ENCODE measurements at regions not wholly inside any gene's neighbourhood (a gene's known extent, or its start where the extent isn't known, plus 50 kb on each side); places are given as distances from the start of the nearest gene placed in this dataset.

GRCh38 chr3:59450437-59450836 is 400.6 kb upstream of the CFAP20DC start:
- H3K27me3 ChIP-seq (ENCODE audit: insufficient read depth, low read length) = no peaks in the 10 kb centered on the region
- H3K4me2 ChIP-seq (ENCODE audit: low read length) = no peak overlapping the region
- H3K27ac ChIP-seq (ENCODE audit: low read depth, low read length) = no peak overlapping the region
- Mint-ChIP-seq H3K27ac (ENCODE audit: unreplicated experiment) (no peak overlapping the region), H3K36me3 (ENCODE audit: low read depth, unreplicated experiment) (no peaks in the 10 kb centered on the region), H3K4me3 (ENCODE audit: unreplicated experiment) (no peak overlapping the region), H3K9me3 (ENCODE audit: unreplicated experiment) (no peaks in the 10 kb centered on the region), H3K4me1 (ENCODE audit: low read depth, unreplicated experiment) (peaks cover 15% of the 10 kb centered on the region), H3K27me3 (ENCODE audit: low read depth, unreplicated experiment) (no peaks in the 10 kb centered on the region)
- peaks cover 11% of the 10 kb centered on the region for H3K4me1 ChIP-seq (ENCODE audit: insufficient read depth, low read length)
- FAIRE-seq (no peak), DNase-seq (ENCODE audit: low read depth) (no peak)
- no peak overlapping the region for H3K4me3 ChIP-seq (ENCODE audit: insufficient read depth, low read depth, low read length)
- no peaks in the 10 kb centered on the region for H3K36me3 ChIP-seq (ENCODE audit: insufficient read depth, low read length)
- TF ChIP-seq CTCF (IDR thresholded peaks at IDR 0.05; ENCODE audit: insufficient read depth, low read depth, low read length) (no peak), EZH2 (IDR thresholded peaks at IDR 0.05; ENCODE audit: insufficient read depth, low read length) (no peak)
- no peaks in the 10 kb centered on the region for H3K9me3 ChIP-seq (ENCODE audit: insufficient read depth, low read depth, low read length)
- no peaks in the 10 kb centered on the region for H3K79me2 ChIP-seq (ENCODE audit: insufficient read depth, low read length)
- H2AFZ ChIP-seq (ENCODE audit: low read depth, low read length) = no peak overlapping the region
- no peak overlapping the region for H3K9ac ChIP-seq (ENCODE audit: low read length)
- H4K20me1 ChIP-seq (ENCODE audit: insufficient read depth, low read length) = no peaks in the 10 kb centered on the region

DNA sequence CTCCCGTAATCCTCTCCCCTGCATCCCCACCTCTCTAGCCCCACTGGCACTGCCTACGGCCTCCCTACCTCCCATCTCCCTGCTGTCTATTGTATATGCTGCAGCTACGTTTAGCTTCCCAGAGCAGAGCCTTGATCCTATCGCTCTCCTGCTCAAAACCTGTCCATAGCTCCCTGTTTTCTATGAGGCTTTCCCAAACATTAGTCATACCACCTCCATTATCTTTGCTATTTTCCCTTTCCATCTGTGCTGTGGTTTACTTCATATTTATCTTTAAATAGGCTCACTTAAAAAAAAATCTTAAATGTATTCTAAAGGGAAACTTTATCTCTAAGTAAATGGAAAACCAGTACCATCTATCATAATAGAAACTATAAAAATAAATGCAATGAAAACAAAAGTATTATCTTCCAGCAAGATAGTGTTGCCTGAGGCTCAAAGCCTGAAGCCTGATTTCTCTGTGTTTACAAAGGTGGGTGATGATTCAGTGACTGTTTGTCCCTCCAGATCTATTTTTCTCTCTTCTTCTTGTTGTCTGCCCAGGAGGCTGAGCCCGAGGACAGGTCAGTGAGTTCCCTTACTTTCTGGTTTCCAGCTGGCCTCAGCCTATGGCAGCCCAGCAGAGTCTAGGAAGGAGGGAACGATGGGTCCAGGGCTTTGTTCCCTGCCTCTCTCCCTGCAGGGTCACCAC is 397.1 kb upstream of the CFAP20DC start:
- Histone ChIP-seq H3K9ac (ENCODE audit: low read length) (no peak overlapping the region), H3K27me3 (ENCODE audit: insufficient read depth, low read length) (no peaks in the 10 kb centered on the region), H3K4me3 (ENCODE audit: insufficient read depth, low read depth, low read length) (no peak overlapping the region), H3K79me2 (ENCODE audit: insufficient read depth, low read length) (no peaks in the 10 kb centered on the region), H3K4me1 (ENCODE audit: insufficient read depth, low read length) (peaks cover 11% of the 10 kb centered on the region), H3K36me3 (ENCODE audit: insufficient read depth, low read length) (no peaks in the 10 kb centered on the region), H3K27ac (ENCODE audit: low read depth, low read length) (no peak overlapping the region), H3K9me3 (ENCODE audit: insufficient read depth, low read depth, low read length) (no peaks in the 10 kb centered on the region), H3K4me2 (ENCODE audit: low read length) (no peak overlapping the region), H2AFZ (ENCODE audit: low read depth, low read length) (no peak overlapping the region), H4K20me1 (ENCODE audit: insufficient read depth, low read length) (no peaks in the 10 kb centered on the region)
- FAIRE-seq = no peak
- peak; percentile 47 for DNase-seq (ENCODE audit: low read depth)
- no peaks in the 10 kb centered on the region for H3K36me3 Mint-ChIP-seq (ENCODE audit: low read depth, unreplicated experiment)
- peaks cover 19% of the 10 kb centered on the region for H3K4me1 Mint-ChIP-seq (ENCODE audit: low read depth, unreplicated experiment)
- no peak for TF ChIP-seq CTCF (IDR thresholded peaks at IDR 0.05; ENCODE audit: insufficient read depth, low read depth, low read length)
- H3K4me3 Mint-ChIP-seq (ENCODE audit: unreplicated experiment) = no peak overlapping the region
- H3K27me3 Mint-ChIP-seq (ENCODE audit: low read depth, unreplicated experiment) = peaks cover 3% of the 10 kb centered on the region
- H3K27ac Mint-ChIP-seq (ENCODE audit: unreplicated experiment) = no peak overlapping the region
- H3K9me3 Mint-ChIP-seq (ENCODE audit: unreplicated experiment) = no peaks in the 10 kb centered on the region

GRCh38 chr3:59444676-59445075 is 394.9 kb upstream of the CFAP20DC start:
- no peak for TF ChIP-seq EZH2 (IDR thresholded peaks at IDR 0.05; ENCODE audit: insufficient read depth, low read length)
- no peak for TF ChIP-seq CTCF (IDR thresholded peaks at IDR 0.05; ENCODE audit: insufficient read depth, low read depth, low read length)
- DNase-seq (ENCODE audit: low read depth) = no peak
- FAIRE-seq = no peak
- Histone ChIP-seq H3K79me2 (ENCODE audit: insufficient read depth, low read length) (no peaks in the 10 kb centered on the region), H3K9ac (ENCODE audit: low read length) (no peak overlapping the region), H3K36me3 (ENCODE audit: insufficient read depth, low read length) (no peaks in the 10 kb centered on the region), H2AFZ (ENCODE audit: low read depth, low read length) (no peak overlapping the region), H3K9me3 (ENCODE audit: insufficient read depth, low read depth, low read length) (no peaks in the 10 kb centered on the region), H3K27me3 (ENCODE audit: insufficient read depth, low read length) (no peaks in the 10 kb centered on the region), H3K4me2 (ENCODE audit: low read length) (no peak overlapping the region), H3K27ac (ENCODE audit: low read depth, low read length) (no peak overlapping the region), H3K4me3 (ENCODE audit: insufficient read depth, low read depth, low read length) (no peak overlapping the region), H4K20me1 (ENCODE audit: insufficient read depth, low read length) (no peaks in the 10 kb centered on the region), H3K4me1 (ENCODE audit: insufficient read depth, low read length) (no peaks in the 10 kb centered on the region)
- H3K4me1 Mint-ChIP-seq (ENCODE audit: low read depth, unreplicated experiment) = peaks cover 6% of the 10 kb centered on the region
- H3K36me3 Mint-ChIP-seq (ENCODE audit: low read depth, unreplicated experiment) = no peaks in the 10 kb centered on the region
- no peak overlapping the region for H3K27ac Mint-ChIP-seq (ENCODE audit: unreplicated experiment)
- no peaks in the 10 kb centered on the region for H3K9me3 Mint-ChIP-seq (ENCODE audit: unreplicated experiment)
- no peak overlapping the region for H3K4me3 Mint-ChIP-seq (ENCODE audit: unreplicated experiment)
- peaks cover 13% of the 10 kb centered on the region for H3K27me3 Mint-ChIP-seq (ENCODE audit: low read depth, unreplicated experiment)
